Thyroid gland (tissue), 4 donors: ENCODE measurements at regions not wholly inside any gene's neighbourhood (a gene's known extent, or its start where the extent isn't known, plus 50 kb on each side); places are given as distances from the start of the nearest gene placed in this dataset.

Experiments
- DNase-seq, 2 donors: peaks; one replicate each; pipeline ENCODE4 v3.0.0-alpha.2; 2019
- H3K27ac ChIP-seq, 3 donors: fragments of 200-600 bp; sonication (generic); 1 replicate in 2 of 3; 2 replicates in 1 of 3; pipeline ENCODE4 v1.5.1; 2016 to 2019; ENCODE audit warnings: mild to moderate bottlenecking in 1 of 3, moderate library complexity in 1 of 3
- H3K27me3 ChIP-seq: fragments of 200-600 bp; sonication (generic); one replicate; pipeline ENCODE4 v1.5.1; 2019
- H3K36me3 ChIP-seq, 2 donors: fragments of 200-600 bp; sonication (generic); one replicate each; pipeline ENCODE4 v1.5.1; 2016 to 2019
- H3K4me1 ChIP-seq, 2 donors: fragments of 200-600 bp; sonication (generic); one replicate each; pipeline ENCODE4 v1.5.1; 2017 to 2019
- H3K4me3 ChIP-seq, 3 donors: fragments of 200-600 bp; sonication (generic); replicated peaks in 1 of 3; 1 replicate in 2 of 3; 2 replicates in 1 of 3; pipeline ENCODE4 v1.5.1; 2016; ENCODE audit warnings: mild to moderate bottlenecking in 1 of 3
- H3K9me3 ChIP-seq: fragments of 200-600 bp; sonication (generic); one replicate; pipeline ENCODE4 v1.5.1; 2017
- POLR2A ChIP-seq, 2 donors: fragments of 450-650 bp; IDR thresholded peaks; one replicate each; pipeline ENCODE4 v1.6.1; 2017; ENCODE audit warnings: antibody characterized with exemption in 2 of 2, mild to moderate bottlenecking in 2 of 2, moderate library complexity in 1 of 2
- WGBS, 2 donors: methylation state at CpG; one replicate each; pipeline ENCODE4 v1.1.5; 2017; 5-methylcytosine and 5-hydroxymethylcytosine counted together
- intact Hi-C: fragments of 100-400 bp; cut with DNase I; formaldehyde crosslinking; loops from one replicate; pipeline ENCODE4 v1.15.1; 2023
- TF ChIP-seq, protein P1 (sequence below), 6 experiments: fragments of 200-600 bp in 3 of 6; fragments of 450-650 bp in 3 of 6; sonication (generic) in 3 of 6; IDR thresholded peaks; one replicate each; pipeline ENCODE4 v1.5.1; 2016 to 2019; ENCODE audit warnings: antibody characterized with exemption in 6 of 6, mild to moderate bottlenecking in 2 of 6, inconsistent platforms in 1 of 6, moderate library complexity in 1 of 6

DNA sequence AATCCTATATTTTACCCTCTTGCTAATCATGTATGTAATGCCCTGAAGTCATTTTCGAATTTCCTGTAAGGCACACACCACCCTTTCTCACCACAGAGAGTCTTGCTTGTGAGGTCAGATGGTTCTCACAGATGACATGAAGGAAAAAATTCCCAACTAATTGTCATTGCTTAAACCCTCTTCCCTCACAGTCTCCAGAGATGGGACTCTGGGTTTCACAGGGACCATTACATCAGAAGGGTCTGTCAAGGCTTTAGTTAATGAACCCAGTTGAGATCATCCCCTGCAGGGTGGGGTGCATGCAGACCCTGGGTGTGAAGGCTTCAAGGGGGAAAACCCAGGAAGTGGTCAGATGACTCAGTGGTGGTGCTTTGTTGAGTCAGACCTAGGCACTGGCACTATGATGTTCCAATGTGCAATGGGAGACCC is 229.6 kb downstream of the BCAT1 start:
- intact Hi-C loops = no loop called here
- WGBS, 2 donors = 72 to 73% methylated on average over 1 of the region's 1 CpG
- H3K36me3 ChIP-seq = no peaks in the 10 kb centered on the region

DNA sequence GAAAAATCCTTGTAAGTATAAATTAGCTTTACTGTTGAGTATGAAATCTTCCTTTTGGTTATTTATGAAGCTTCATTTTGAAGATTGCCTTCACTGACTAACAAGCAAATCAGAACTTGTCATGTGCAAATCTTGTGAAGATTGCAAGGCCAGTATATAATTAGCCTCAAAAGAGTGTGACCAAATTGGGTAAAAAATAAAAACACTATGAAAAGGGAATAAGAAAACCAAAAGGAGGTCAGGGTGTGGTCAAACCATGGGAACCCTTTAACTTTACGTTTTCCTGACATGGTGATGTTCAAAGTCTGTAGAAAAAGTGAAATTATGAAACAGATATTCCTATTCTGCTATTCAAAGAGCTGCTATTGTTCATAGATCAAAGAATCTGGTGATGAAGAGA is 230.3 kb downstream of the BCAT1 start:
- 0% methylated on average over 1 of the region's 1 CpG for WGBS, 2 donors
- DNase-seq = no peak
- Histone ChIP-seq H3K4me1 (no peaks in the 10 kb centered on the region), H3K36me3 (no peaks in the 10 kb centered on the region), H3K9me3 (no peaks in the 10 kb centered on the region), H3K27ac (no peak overlapping the region), H3K27me3 (no peaks in the 10 kb centered on the region), H3K4me3 (no peak overlapping the region)
- TF ChIP-seq, protein P1, sequence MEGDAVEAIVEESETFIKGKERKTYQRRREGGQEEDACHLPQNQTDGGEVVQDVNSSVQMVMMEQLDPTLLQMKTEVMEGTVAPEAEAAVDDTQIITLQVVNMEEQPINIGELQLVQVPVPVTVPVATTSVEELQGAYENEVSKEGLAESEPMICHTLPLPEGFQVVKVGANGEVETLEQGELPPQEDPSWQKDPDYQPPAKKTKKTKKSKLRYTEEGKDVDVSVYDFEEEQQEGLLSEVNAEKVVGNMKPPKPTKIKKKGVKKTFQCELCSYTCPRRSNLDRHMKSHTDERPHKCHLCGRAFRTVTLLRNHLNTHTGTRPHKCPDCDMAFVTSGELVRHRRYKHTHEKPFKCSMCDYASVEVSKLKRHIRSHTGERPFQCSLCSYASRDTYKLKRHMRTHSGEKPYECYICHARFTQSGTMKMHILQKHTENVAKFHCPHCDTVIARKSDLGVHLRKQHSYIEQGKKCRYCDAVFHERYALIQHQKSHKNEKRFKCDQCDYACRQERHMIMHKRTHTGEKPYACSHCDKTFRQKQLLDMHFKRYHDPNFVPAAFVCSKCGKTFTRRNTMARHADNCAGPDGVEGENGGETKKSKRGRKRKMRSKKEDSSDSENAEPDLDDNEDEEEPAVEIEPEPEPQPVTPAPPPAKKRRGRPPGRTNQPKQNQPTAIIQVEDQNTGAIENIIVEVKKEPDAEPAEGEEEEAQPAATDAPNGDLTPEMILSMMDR (IDR thresholded peaks at IDR 0.05) = no peak
- TF ChIP-seq POLR2A (IDR thresholded peaks at IDR 0.05) = no peak
- intact Hi-C loops = no loop called here

More for the DNA sequence above, 229.6 kb downstream of the BCAT1 start:
- Histone ChIP-seq H3K4me1 (no peaks in the 10 kb centered on the region), H3K27me3 (no peaks in the 10 kb centered on the region), H3K9me3 (no peaks in the 10 kb centered on the region), H3K27ac (no peak overlapping the region), H3K4me3 (no peak overlapping the region)
- DNase-seq = no peak
- TF ChIP-seq, protein P1 (IDR thresholded peaks at IDR 0.05) = no peak
- TF ChIP-seq POLR2A (IDR thresholded peaks at IDR 0.05) = no peak

- intact Hi-C loops = no loop called here
- DNase-seq = no peak
- no peaks in the 10 kb centered on the region for H3K4me1 ChIP-seq
- TF ChIP-seq POLR2A (IDR thresholded peaks at IDR 0.05) = no peak
- TF ChIP-seq, protein P1 (IDR thresholded peaks at IDR 0.05) = no peak
- H3K27ac ChIP-seq = no peak overlapping the region
- 95 to 96% methylated on average over 13 of the region's 13 CpGs for WGBS, 2 donors
- H3K27me3 ChIP-seq = no peaks in the 10 kb centered on the region
- no peaks in the 10 kb centered on the region for H3K36me3 ChIP-seq
- H3K4me3 ChIP-seq = no peak overlapping the region
- H3K9me3 ChIP-seq = no peaks in the 10 kb centered on the region
Measured at GRCh38 chr12:24714237-24714636, 234.7 kb downstream of the BCAT1 start.

- Histone ChIP-seq H3K36me3 (no peaks in the 10 kb centered on the region), H3K27me3 (no peaks in the 10 kb centered on the region), H3K9me3 (no peaks in the 10 kb centered on the region), H3K4me3 (no peak overlapping the region), H3K4me1 (no peaks in the 10 kb centered on the region), H3K27ac (no peak overlapping the region)
- intact Hi-C loops = no loop called here
- TF ChIP-seq POLR2A (IDR thresholded peaks at IDR 0.05) = no peak
- TF ChIP-seq, protein P1 (IDR thresholded peaks at IDR 0.05) = no peak
- 94 to 97% methylated on average over 6 of the region's 6 CpGs for WGBS, 2 donors
- DNase-seq = no peak
Measured at GRCh38 chr12:24711056-24712008, 237.6 kb downstream of the BCAT1 start.

DNA sequence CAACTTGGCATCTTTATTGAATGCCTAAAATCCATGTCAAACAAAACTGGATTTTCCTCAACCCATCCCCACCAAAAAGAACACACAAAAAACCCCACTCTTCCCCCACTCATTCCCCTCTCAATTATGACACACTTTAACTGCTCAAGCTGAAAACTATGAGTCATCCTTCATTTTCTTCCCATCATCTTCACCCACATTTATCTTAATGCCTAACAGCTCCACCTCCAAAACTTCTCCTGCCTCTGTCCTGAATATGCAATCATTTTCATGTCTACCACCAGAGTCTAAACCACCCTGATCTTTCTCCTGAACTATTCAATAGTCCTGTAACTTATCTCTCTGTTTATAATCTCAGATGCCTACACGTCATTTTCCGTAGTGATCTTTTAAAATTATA is 239.7 kb downstream of the BCAT1 start:
- Histone ChIP-seq H3K27me3 (no peaks in the 10 kb centered on the region), H3K4me3 (no peak overlapping the region), H3K36me3 (no peaks in the 10 kb centered on the region), H3K27ac (no peak overlapping the region), H3K4me1 (no peaks in the 10 kb centered on the region), H3K9me3 (no peaks in the 10 kb centered on the region)
- TF ChIP-seq POLR2A (IDR thresholded peaks at IDR 0.05) = no peak
- TF ChIP-seq, protein P1 (IDR thresholded peaks at IDR 0.05) = no peak
- intact Hi-C loops = no loop called here
- DNase-seq = no peak
- WGBS, 2 donors = 86 to 95% methylated on average over 2 of the region's 2 CpGs
